A673 (cell line): ENCODE measurements at regions not wholly inside any gene's neighbourhood (a gene's known extent, or its start where the extent isn't known, plus 50 kb on each side); places are given as distances from the start of the nearest gene placed in this dataset.

Source experiments
- CTCF ChIP-seq: fragments of 300-800, 200-600 bp; sonication (generic); conservative IDR thresholded peaks from 2 replicates; pipeline ENCODE4 v1.5.1; 2017; ENCODE audit warnings: low read depth, mild to moderate bottlenecking, antibody characterized with exemption, low read length, moderate library complexity, mixed read lengths
- EZH2 ChIP-seq: fragments of 200-600 bp; sonication (generic); IDR thresholded peaks from 2 replicates; pipeline ENCODE4 v1.6.1; 2017; ENCODE audit warnings: borderline replicate concordance, low read depth, mild to moderate bottlenecking, mixed read lengths, antibody characterized with exemption, low read length; ENCODE audit not compliant: poor library complexity, severe bottlenecking

GRCh38 chr14:41549821-41550607 lies 56.7 kb upstream of the LRFN5 start:
- TF ChIP-seq CTCF (no peak), EZH2 (no peak)
